ENCODE measurements at regions not wholly inside any gene's neighbourhood (a gene's known extent, or its start where the extent isn't known, plus 50 kb on each side); places are given as distances from the start of the nearest gene placed in this dataset.

GRCh38 chr15:29933042-29933803, 111.0 kb upstream of the TJP1 start:
- DNase-seq (ENCODE audit: low read depth in 2 of 2), result no peak
- no peak for TF ChIP-seq CTCF (IDR thresholded peaks at IDR 0.05; ENCODE audit: low read depth, low read length)
- no peak overlapping the region for H3K4me3 ChIP-seq (replicated peaks in 1 of 2; ENCODE audit: low read depth in 2 of 2, low read length in 2 of 2)

GRCh38 chr15:29926083-29926388, 103.8 kb upstream of the TJP1 start:
- no peak overlapping the region for H3K4me3 ChIP-seq (replicated peaks in 1 of 2; ENCODE audit: low read depth in 2 of 2, low read length in 2 of 2)
- no peak for DNase-seq (ENCODE audit: low read depth in 2 of 2)
- no peak for TF ChIP-seq CTCF (IDR thresholded peaks at IDR 0.05; ENCODE audit: low read depth, low read length)

GRCh38 chr15:29925227-29926082, 103.2 kb upstream of the TJP1 start:
- peak; percentile 88 for TF ChIP-seq CTCF (IDR thresholded peaks at IDR 0.05; ENCODE audit: low read depth, low read length)
- H3K4me3 ChIP-seq (replicated peaks in 1 of 2; ENCODE audit: low read depth in 2 of 2, low read length in 2 of 2), result no peak overlapping the region
- DNase-seq (ENCODE audit: low read depth in 2 of 2), result peak; percentile 86 to 89

- no peak for TF ChIP-seq CTCF (IDR thresholded peaks at IDR 0.05; ENCODE audit: low read depth, low read length)
Observed at GRCh38 chr15:29924750-29925149, 102.5 kb upstream of the TJP1 start.

GRCh38 chr15:29922191-29922590, 99.9 kb upstream of the TJP1 start:
- TF ChIP-seq CTCF (IDR thresholded peaks at IDR 0.05; ENCODE audit: low read depth, low read length), result no peak
- no peak for DNase-seq (ENCODE audit: low read depth in 2 of 2)
- no peak overlapping the region for H3K4me3 ChIP-seq (replicated peaks in 1 of 2; ENCODE audit: low read depth in 2 of 2, low read length in 2 of 2)

More at GRCh38 chr15:29924750-29925149, 102.5 kb upstream of the TJP1 start:
- H3K4me3 ChIP-seq (replicated peaks in 1 of 2; ENCODE audit: low read depth in 2 of 2, low read length in 2 of 2), result no peak overlapping the region
- DNase-seq (ENCODE audit: low read depth in 2 of 2), result peak; percentile 75 to 90

- no peak for TF ChIP-seq CTCF (IDR thresholded peaks at IDR 0.05; ENCODE audit: low read depth, low read length)
- DNase-seq (ENCODE audit: low read depth in 2 of 2), result no peak
Observed at GRCh38 chr15:29921130-29921601, 98.9 kb upstream of the TJP1 start.

More at GRCh38 chr15:29921130-29921601, 98.9 kb upstream of the TJP1 start:
- H3K4me3 ChIP-seq (replicated peaks in 1 of 2; ENCODE audit: low read depth in 2 of 2, low read length in 2 of 2), result no peak overlapping the region

All from cardiac fibroblast (primary cell).